ENCODE measurements at regions not wholly inside any gene's neighbourhood (a gene's known extent, or its start where the extent isn't known, plus 50 kb on each side); places are given as distances from the start of the nearest gene placed in this dataset.
"Not testable (repeated sequence)": the region's sequence is repeated elsewhere in the genome, so short reads cannot be mapped to it uniquely, and the experiment has no call there.

DNA sequence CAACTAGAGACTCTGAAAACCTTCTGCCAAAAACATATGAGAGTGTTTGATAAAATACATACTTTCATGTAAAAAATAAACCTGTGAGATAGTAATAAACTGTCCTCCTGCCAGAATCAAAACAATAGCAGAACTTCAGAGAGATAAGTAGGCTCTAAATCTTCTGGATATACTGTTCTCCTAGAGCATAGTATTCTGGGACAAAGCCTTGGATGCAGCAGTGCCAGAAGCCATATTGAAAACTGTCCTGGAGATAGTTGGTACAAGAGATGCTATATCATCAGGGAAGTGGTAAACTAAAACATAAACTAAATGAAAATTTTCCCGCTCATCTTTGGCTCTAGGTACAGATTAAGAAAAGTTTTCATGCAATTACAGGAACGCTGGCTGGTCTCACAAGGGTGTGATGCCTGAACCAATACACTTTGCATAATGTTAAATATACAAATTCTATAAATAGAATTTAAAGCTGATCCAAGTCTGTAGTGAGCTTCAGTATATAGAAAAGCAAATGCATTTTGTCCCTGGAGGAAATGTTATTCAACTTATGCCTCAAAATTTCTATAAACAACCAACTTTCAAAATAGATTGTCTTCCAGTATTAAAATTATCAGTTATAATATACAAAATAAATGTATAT lies 355.6 kb downstream of the ADAMTS20 start:
- Mint-ChIP-seq H3K27ac (no peak overlapping the region), H3K4me3 (no peak overlapping the region), H3K27me3 (ENCODE audit: low read depth in 3 of 3) (peaks cover 0 to 1% (median 0%) of the 10 kb centered on the region in 3 donors), H3K36me3 (no peaks in the 10 kb centered on the region), H3K9me3 (peaks cover 0 to 7% (median 2%) of the 10 kb centered on the region in 7 donors), H3K4me1 (no peaks in the 10 kb centered on the region)
- H3K4me3 ChIP-seq (replicated peaks in 1 of 3; ENCODE audit: low read depth in 2 of 3, low read length in 3 of 3): no peak overlapping the region
- no peak overlapping the region for H3K9ac ChIP-seq (ENCODE audit: insufficient read depth, low read length, poor library complexity, severe bottlenecking)
- no peaks in the 10 kb centered on the region for H3K79me2 ChIP-seq (ENCODE audit: insufficient read depth, low read length)
- H3K36me3 ChIP-seq (replicated peaks in 1 of 2; ENCODE audit: control insufficient read depth in 1 of 2, insufficient read depth in 2 of 2, low read length in 2 of 2): no peaks in the 10 kb centered on the region
- DNase-seq: no peak
- no peak overlapping the region for H2AFZ ChIP-seq (ENCODE audit: insufficient read depth, low read depth, low read length, poor library complexity, severe bottlenecking)
- no peaks in the 10 kb centered on the region for H3K9me3 ChIP-seq (replicated peaks in 1 of 2; ENCODE audit: control insufficient read depth in 1 of 2, insufficient read depth in 1 of 2, low read length in 2 of 2)
- TF ChIP-seq, protein P1, sequence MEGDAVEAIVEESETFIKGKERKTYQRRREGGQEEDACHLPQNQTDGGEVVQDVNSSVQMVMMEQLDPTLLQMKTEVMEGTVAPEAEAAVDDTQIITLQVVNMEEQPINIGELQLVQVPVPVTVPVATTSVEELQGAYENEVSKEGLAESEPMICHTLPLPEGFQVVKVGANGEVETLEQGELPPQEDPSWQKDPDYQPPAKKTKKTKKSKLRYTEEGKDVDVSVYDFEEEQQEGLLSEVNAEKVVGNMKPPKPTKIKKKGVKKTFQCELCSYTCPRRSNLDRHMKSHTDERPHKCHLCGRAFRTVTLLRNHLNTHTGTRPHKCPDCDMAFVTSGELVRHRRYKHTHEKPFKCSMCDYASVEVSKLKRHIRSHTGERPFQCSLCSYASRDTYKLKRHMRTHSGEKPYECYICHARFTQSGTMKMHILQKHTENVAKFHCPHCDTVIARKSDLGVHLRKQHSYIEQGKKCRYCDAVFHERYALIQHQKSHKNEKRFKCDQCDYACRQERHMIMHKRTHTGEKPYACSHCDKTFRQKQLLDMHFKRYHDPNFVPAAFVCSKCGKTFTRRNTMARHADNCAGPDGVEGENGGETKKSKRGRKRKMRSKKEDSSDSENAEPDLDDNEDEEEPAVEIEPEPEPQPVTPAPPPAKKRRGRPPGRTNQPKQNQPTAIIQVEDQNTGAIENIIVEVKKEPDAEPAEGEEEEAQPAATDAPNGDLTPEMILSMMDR (IDR thresholded peaks at IDR 0.05): no peak
- no peak overlapping the region for H3K4me2 ChIP-seq (replicated peaks; ENCODE audit: extremely low read depth, low read length, poor library complexity, severe bottlenecking)
- intact Hi-C loops (cut with micrococcal nuclease): no loop called here
- no peaks in the 10 kb centered on the region for H3K4me1 ChIP-seq (ENCODE audit: control insufficient read depth in 1 of 2, insufficient read depth in 2 of 2, low read length in 2 of 2)
- no peaks in the 10 kb centered on the region for H3K27me3 ChIP-seq (ENCODE audit: control insufficient read depth in 2 of 2, insufficient read depth in 2 of 2, low read length in 2 of 2)
- no peaks in the 10 kb centered on the region for H4K20me1 ChIP-seq (ENCODE audit: insufficient read depth, low read length)
- no peak overlapping the region for H3K27ac ChIP-seq (ENCODE audit: low read depth in 1 of 2, low read length in 2 of 2)
- WGBS (ENCODE audit: insufficient coverage): no CpG with 5 or more reads among the region's 2 CpGs

DNA sequence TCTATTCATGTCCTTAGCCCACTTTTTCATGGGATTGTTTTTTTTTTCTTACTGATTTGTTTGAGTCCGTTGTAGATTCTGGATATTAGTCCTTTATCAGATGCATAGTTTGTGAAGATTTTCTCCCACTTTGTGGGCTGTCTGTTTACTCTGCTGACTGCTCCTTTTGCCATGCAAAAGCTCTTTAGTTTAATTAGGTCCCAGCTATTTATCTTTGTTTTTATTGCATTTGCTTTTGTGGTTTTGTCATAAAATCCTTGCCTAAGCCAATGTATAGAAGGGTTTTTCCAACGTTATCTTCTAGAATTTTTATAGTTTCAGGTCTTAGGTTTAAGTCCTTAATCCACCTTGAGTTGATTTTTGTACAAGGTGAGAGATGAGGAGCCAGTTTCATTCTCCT lies 358.9 kb downstream of the ADAMTS20 start:
- H3K4me3 ChIP-seq (replicated peaks in 1 of 3; ENCODE audit: low read depth in 2 of 3, low read length in 3 of 3); H3K9ac ChIP-seq (ENCODE audit: insufficient read depth, low read length, poor library complexity, severe bottlenecking); H3K4me2 ChIP-seq (replicated peaks; ENCODE audit: extremely low read depth, low read length, poor library complexity, severe bottlenecking); H2AFZ ChIP-seq (ENCODE audit: insufficient read depth, low read depth, low read length, poor library complexity, severe bottlenecking); H3K4me1 Mint-ChIP-seq; intact Hi-C loops (cut with micrococcal nuclease); H3K27me3 Mint-ChIP-seq (ENCODE audit: low read depth in 3 of 3); H3K4me1 ChIP-seq (ENCODE audit: control insufficient read depth in 1 of 2, insufficient read depth in 2 of 2, low read length in 2 of 2); H4K20me1 ChIP-seq (ENCODE audit: insufficient read depth, low read length); H3K36me3 Mint-ChIP-seq; H3K4me3 Mint-ChIP-seq; DNase-seq; H3K27ac Mint-ChIP-seq; H3K36me3 ChIP-seq (replicated peaks in 1 of 2; ENCODE audit: control insufficient read depth in 1 of 2, insufficient read depth in 2 of 2, low read length in 2 of 2); H3K9me3 ChIP-seq (replicated peaks in 1 of 2; ENCODE audit: control insufficient read depth in 1 of 2, insufficient read depth in 1 of 2, low read length in 2 of 2); H3K79me2 ChIP-seq (ENCODE audit: insufficient read depth, low read length); H3K27ac ChIP-seq (ENCODE audit: low read depth in 1 of 2, low read length in 2 of 2); H3K27me3 ChIP-seq (ENCODE audit: control insufficient read depth in 2 of 2, insufficient read depth in 2 of 2, low read length in 2 of 2): not testable (repeated sequence)
- WGBS (ENCODE audit: insufficient coverage): no CpG with 5 or more reads among the region's 2 CpGs
- H3K9me3 Mint-ChIP-seq: peaks cover 2 to 12% (median 8%) of the 10 kb centered on the region in 7 donors

DNA sequence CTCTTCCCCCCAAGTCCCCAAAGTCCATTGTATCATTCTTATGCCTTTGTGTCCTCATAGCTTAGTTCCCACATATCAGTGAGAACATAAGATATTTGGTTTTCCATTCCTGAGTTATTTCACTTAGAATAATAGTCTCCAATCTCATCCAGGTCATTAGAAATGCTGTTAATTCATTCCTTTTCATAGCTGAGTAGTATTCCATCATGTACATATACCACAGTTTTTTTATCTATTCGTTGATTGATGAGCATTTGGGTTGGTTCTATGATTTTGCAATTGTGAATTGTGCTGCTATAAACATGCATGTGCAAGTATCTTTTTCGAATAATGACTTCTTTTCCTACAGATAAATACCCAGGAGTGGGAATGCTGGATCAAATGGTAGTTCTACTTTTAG lies 359.6 kb downstream of the ADAMTS20 start:
- H3K27ac Mint-ChIP-seq; H3K79me2 ChIP-seq (ENCODE audit: insufficient read depth, low read length); H2AFZ ChIP-seq (ENCODE audit: insufficient read depth, low read depth, low read length, poor library complexity, severe bottlenecking); H3K4me1 Mint-ChIP-seq; DNase-seq; H3K4me2 ChIP-seq (replicated peaks; ENCODE audit: extremely low read depth, low read length, poor library complexity, severe bottlenecking); H4K20me1 ChIP-seq (ENCODE audit: insufficient read depth, low read length); H3K27me3 ChIP-seq (ENCODE audit: control insufficient read depth in 2 of 2, insufficient read depth in 2 of 2, low read length in 2 of 2); intact Hi-C loops (cut with micrococcal nuclease); H3K4me3 Mint-ChIP-seq; H3K27me3 Mint-ChIP-seq (ENCODE audit: low read depth in 3 of 3); H3K36me3 ChIP-seq (replicated peaks in 1 of 2; ENCODE audit: control insufficient read depth in 1 of 2, insufficient read depth in 2 of 2, low read length in 2 of 2); H3K4me1 ChIP-seq (ENCODE audit: control insufficient read depth in 1 of 2, insufficient read depth in 2 of 2, low read length in 2 of 2); H3K4me3 ChIP-seq (replicated peaks in 1 of 3; ENCODE audit: low read depth in 2 of 3, low read length in 3 of 3); H3K36me3 Mint-ChIP-seq; H3K9me3 ChIP-seq (replicated peaks in 1 of 2; ENCODE audit: control insufficient read depth in 1 of 2, insufficient read depth in 1 of 2, low read length in 2 of 2); H3K27ac ChIP-seq (ENCODE audit: low read depth in 1 of 2, low read length in 2 of 2); H3K9ac ChIP-seq (ENCODE audit: insufficient read depth, low read length, poor library complexity, severe bottlenecking): not testable (repeated sequence)
- WGBS (ENCODE audit: insufficient coverage): no CpG with 5 or more reads among the region's 2 CpGs
- H3K9me3 Mint-ChIP-seq: peaks cover 2 to 12% (median 8%) of the 10 kb centered on the region in 7 donors
